ENCODE measurements at regions not wholly inside any gene's neighbourhood (a gene's known extent, or its start where the extent isn't known, plus 50 kb on each side); places are given as distances from the start of the nearest gene placed in this dataset.
"Not testable (repeated sequence)": the region's sequence is repeated elsewhere in the genome, so short reads cannot be mapped to it uniquely, and the experiment has no call there.

- DNase-seq, result not testable (repeated sequence)
Measured at GRCh38 chr17:62196587-62196986, 131.5 kb upstream of the MED13 start.

DNA sequence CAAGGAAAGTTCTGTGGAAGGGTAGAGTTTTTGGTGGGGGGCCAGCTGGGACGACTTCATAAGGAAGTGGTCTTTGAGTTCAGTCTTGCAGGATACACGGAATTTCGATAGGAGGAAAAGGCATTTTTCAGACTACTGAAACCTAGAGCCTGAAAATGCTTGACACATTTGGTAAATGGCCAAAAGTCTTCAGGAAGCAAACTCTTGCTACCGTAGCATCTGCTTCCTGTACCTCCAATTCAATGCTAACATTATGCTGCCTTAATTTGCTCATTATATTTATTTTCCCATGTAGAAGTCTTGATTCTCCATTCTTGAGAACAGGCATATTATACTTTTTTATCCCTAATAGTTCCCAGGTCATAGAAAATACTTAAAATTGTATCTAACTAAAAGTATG is 129.3 kb upstream of the MED13 start:
- DNase-seq, result no peak

DNA sequence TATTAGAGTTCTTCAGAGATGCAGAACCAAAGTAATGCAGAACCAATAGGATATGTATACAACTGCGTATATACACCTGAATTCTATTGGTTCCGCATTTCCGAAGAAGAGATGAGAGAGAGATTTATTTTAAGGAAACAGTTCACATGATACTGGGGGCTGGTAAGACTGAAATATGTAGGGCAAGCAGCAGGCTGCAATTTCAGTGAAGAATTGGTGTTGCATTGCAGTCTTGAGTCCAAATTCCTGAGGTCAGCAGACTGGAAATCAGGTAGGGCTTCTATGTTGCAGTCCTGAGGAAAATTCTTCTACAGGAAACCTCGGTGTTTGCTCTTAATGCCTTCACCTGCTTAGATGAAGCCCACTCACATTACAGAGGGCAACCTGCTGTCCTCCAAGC is 128.2 kb upstream of the MED13 start:
- no peak for DNase-seq

DNA sequence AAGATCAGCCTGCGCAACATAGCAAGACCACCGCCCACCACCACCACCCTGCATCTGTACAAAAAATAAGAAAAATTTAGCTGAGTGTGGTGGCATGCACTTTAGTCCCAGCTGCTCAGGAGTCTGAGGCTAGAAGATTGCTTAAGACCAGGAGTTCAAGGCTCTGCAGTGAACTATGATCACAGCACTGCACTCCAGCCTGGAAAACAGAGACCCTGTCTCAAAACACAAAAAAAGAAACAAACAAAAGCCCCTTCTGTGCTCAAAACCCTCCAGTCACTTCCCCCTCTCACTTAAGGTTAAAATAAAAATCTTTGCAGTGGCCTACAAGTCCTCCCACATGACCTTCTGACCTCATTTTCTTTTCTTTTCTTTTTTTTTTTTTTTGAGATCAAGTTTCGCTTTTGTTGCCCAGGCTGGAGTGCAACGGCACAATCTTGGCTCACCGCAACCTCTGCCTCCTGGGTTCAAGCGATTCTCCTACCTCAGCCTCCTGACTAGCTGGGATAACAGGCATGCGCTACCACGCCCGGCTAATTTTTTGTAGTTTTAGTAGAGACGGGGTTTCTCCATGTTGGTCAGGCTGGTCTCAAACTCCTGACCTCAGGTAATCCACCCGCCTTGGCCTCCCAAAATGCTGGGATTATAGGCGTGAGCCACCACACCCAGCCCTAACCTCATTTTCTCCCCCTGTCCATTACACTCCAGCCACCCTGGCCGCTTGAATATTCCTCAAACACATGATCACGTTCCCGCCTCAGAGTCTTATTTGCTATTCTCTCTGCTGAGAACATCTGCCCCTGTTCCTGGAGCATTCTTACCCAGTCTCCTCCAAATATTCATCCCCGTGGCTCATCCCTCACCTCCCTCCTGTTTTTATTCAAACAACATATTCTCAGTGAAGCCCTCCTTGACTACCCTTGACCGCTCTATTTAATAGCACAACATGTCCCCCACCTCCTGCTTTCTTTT is 126.6 kb upstream of the MED13 start:
- no peak for DNase-seq

DNA sequence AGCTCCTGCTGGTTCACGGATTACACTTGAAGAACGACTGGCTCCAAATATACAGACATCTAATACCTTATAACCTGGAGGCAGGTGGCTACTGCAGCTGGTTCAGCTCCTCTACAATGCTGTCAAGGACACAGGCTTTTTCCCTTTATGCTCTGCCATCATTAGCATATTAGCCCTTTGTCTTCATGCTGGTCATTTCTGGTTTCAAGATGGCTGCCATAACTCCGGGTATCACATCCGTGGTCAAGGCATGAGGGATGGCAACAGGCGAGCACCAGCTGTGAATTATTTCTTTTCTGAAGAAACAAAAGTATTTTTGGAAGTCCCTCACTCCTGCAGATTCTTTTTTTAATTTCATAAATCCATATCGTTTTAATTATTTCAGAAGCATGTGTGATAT is 124.3 kb upstream of the MED13 start:
- DNase-seq, result no peak

- DNase-seq, result no peak
Measured at GRCh38 chr17:62188713-62189112, 123.6 kb upstream of the MED13 start.

GRCh38 chr17:62187681-62188080 is 122.6 kb upstream of the MED13 start:
- no peak for DNase-seq

DNA sequence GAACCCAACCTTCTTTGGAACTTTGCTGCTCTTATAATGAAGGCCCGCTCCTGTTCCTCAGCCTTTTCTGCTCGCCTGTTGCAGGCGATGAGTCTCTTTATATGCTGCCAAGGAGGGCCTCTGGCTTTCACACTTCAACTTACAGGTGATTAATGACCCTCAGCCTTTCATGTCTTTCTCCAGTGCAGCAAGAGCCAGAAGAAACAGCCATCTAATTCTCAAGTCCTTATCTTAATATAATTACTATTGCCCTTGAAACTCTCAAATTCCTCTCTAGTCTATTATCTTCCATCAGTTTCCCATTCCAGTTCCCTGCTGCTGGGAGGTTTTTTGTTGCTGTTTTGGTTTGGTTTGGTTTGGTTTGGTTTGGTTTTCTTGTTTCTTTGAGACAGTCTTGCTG is 121.8 kb upstream of the MED13 start:
- no peak for DNase-seq

GRCh38 chr17:62180772-62181171 is 115.7 kb upstream of the MED13 start:
- DNase-seq, result no peak

DNA sequence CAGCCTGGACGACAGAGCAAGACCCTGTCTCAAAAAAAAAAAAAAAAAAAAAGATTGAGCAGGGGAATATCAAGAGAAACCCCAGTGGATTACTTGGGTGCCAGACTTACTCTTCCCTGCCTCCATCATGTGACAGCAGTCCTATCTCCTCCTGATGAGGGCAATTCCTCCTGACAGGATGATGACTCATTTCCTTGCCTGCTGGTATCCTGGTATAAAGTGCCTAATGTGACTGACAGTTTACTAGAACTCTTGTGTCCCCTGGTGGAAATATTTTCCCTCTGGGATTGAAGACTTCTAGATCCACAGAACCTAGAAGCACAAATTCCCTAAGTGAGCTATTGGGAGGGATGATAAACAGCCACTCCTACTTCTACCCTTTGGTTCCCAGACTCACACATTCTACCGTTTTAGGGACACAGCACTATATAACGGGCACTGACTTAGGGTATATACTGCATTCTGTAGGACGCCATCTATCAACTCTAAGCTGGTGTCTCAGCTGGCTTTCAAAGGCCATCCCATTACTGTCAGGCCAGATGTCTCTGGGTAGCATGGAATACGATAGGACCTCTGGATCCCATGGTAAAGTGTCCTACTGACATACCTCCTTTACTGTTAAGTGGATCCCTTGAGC is 114.6 kb upstream of the MED13 start:
- no peak for DNase-seq

GRCh38 chr17:62178579-62178978 is 113.5 kb upstream of the MED13 start:
- no peak for DNase-seq

- no peak for DNase-seq
Measured at GRCh38 chr17:62172492-62173291, 107.6 kb upstream of the MED13 start.

GRCh38 chr17:62167076-62167475 is 102.0 kb upstream of the MED13 start:
- no peak for DNase-seq

- DNase-seq, result no peak
Measured at GRCh38 chr17:62164747-62165722, 100.0 kb upstream of the MED13 start.

DNA sequence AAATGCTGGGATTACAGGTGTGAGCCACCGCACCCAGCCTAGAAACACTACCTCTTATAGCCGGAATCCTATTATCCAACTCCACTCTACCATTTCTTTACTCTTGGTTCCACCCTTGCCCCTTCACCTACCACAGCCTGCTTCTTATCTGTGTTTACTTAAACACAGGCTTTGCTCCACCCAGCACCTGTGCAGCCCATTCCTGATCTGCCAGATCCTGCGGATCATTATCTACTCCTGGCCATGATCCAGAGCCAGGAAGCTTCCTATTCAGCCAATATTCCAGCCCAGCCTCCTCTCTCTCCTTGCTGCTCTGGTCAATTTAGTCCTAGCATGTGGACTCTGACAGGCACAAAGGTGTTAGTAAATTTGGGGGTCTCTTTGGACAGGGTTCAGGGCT is 98.8 kb upstream of the MED13 start:
- DNase-seq, result no peak

GRCh38 chr17:62162898-62163297 is 97.8 kb upstream of the MED13 start:
- no peak for DNase-seq

DNA sequence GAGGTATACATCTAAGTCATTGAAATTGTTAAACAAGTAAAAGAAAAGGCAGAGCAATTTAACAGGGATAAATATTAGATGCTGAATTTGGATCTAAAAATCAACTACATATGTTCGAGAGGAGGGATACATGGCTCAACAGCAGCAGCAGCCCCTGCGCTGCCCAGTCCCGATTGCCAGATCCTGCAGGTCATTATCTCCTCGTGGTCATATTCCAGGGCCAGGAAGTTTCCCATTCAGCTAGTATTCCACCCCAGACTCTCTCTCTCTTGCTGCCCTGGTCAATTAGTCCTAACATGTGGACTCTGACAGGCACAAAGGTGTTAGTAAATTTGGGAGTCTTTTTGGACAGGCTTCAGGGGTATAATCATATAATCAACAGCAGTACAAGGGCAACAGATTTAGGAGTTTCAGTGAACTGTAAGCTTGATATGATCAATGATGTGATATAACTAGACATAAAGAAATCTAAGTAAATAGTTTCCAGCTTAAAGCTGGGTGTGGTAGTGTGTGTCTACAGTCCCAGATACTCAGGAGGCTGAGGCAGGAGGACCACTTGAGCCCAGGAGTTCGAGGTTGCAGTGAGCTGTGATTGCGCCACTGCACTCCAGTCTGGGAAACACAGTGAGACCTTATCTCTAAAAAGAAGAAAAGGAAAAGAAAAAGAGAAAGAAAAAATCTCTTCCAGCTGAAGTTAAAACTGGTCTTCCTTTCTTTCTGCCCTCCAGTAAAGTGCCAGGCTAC is 96.5 kb upstream of the MED13 start:
- no peak for DNase-seq

DNA sequence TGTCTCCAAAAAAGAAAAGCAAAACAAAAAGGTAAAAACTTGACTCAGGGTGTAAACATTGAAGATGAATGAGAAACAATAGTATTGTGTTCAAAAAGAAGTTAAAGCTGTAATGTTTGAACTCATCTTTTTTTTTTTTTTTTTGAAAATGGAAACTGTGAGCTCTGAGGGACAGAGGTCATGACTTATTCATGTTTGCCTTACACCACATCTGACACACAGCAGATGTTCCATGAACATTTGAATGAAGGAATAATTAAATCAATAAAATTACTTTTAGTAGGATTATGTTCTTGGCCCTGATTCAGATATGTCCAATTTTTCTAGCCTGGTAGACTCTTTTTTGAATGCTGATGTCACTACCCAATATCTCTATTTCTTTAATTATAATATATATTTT is 95.7 kb upstream of the MED13 start:
- no peak for DNase-seq

DNA sequence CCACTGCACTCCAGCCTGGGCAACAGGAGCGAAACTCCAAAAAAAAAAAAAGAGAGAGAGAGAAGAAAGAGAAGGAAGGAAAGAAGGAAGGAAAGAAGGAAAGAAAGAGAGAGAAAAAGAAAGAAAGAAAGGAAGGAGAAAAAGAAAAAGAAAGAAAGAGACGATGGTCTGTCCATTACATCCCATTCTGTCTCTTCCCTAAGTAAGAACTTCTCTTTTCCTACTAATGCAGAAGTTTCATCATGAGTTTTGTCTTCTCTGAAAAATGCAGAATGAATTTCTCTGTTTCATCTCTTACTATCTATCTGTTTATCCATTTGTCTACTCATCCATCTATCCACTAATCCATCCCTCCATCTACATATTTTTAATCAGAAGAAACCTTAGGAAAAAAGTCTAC is 94.9 kb upstream of the MED13 start:
- no peak for DNase-seq

DNA sequence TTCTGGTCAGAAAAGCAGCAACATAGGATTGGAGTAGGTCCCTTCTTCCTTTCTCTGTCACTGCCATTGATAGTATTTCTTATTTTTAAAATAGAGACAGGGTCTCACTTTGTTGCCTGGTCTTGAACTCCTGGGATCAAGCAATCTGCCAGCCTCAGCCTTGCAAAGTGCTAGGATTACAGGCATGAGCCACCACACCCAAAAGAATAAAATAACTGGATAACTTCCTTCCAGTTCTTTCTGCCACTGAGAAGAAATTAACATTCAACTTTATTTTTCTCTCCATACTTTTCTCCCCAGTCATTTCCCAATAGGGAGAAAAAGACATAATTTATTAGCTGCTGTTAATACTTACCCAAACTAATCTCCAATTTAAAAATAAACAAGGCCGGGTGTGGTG is 91.9 kb upstream of the MED13 start:
- no peak for DNase-seq

DNA sequence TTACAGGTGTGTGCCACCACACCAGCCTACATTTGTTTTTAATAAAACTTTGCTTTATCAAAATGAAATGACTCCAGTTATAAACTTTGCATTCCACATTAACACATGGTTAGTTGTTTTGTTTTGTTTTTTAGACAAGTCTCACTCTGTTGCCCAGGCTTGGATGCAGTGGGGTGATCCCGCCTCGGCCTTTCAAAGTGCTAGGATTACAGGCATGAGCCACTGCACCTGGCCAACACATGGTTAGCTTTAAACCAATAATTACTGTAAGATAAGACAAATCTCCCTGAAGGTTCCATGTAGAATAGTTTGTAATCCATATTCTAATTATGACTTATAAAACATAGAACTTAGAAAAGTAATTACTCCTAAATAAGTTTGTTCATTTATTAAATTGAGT is 89.8 kb upstream of the MED13 start:
- no peak for DNase-seq

DNA sequence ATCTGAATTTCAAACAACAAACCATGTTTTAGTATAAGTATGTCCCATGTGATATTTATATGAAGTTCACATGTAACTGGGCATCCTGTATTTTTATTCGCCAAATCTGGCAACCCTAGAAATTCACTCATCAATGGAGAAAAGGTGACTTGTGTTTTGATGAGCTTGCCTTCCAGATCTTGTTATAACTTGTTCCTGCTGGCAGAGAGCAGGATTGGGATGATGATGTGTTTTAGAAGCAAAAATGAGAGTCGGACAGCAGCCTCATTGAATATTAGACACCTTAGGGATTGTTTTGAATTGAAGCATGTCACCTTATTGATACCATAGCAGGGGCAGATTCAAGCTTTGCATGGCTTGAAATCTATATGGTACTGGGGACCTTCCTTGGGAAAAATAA is 85.4 kb upstream of the MED13 start:
- DNase-seq, result no peak
